ENCODE measurements at regions not wholly inside any gene's neighbourhood (a gene's known extent, or its start where the extent isn't known, plus 50 kb on each side); places are given as distances from the start of the nearest gene placed in this dataset.

GRCh38 chr5:2806176-2806575 is 54.7 kb upstream of the IRX2 start:
- WGBS: 45% methylated on average over 10 of the region's 12 CpGs

GRCh38 chr5:2805080-2805479 is 53.6 kb upstream of the IRX2 start:
- H3K9me3 ChIP-seq: no peaks in the 10 kb centered on the region
- H3K4me1 ChIP-seq (replicated peaks): no peaks in the 10 kb centered on the region
- H3K36me3 ChIP-seq: no peaks in the 10 kb centered on the region
- intact Hi-C loops (cut with DNase I): no loop called here
- DNase-seq (ENCODE audit: low spot score): no peak
- no peak overlapping the region for H3K4me3 ChIP-seq
- 87% methylated on average over 5 of the region's 5 CpGs for WGBS
- TF ChIP-seq POLR2AphosphoS5 (IDR thresholded peaks at IDR 0.05) (no peak), CTCF (IDR thresholded peaks at IDR 0.05) (no peak), POLR2A (IDR thresholded peaks at IDR 0.05) (no peak)
- no peaks in the 10 kb centered on the region for H3K27me3 ChIP-seq (replicated peaks; ENCODE audit: insufficient read depth)
- H3K27ac ChIP-seq: no peak overlapping the region

More at GRCh38 chr5:2806176-2806575, 54.7 kb upstream of the IRX2 start:
- DNase-seq (ENCODE audit: low spot score): no peak
- Histone ChIP-seq H3K4me1 (replicated peaks) (no peaks in the 10 kb centered on the region), H3K9me3 (no peaks in the 10 kb centered on the region), H3K4me3 (no peak overlapping the region), H3K36me3 (no peaks in the 10 kb centered on the region), H3K27me3 (replicated peaks; ENCODE audit: insufficient read depth) (no peaks in the 10 kb centered on the region), H3K27ac (no peak overlapping the region)
- no peak for TF ChIP-seq CTCF (IDR thresholded peaks at IDR 0.05)
- TF ChIP-seq POLR2A (IDR thresholded peaks at IDR 0.05): no peak
- no peak for TF ChIP-seq POLR2AphosphoS5 (IDR thresholded peaks at IDR 0.05)
- intact Hi-C loops (cut with DNase I): no loop called here

- Histone ChIP-seq H3K4me3 (no peak overlapping the region), H3K27me3 (replicated peaks; ENCODE audit: insufficient read depth) (no peaks in the 10 kb centered on the region), H3K36me3 (no peaks in the 10 kb centered on the region), H3K4me1 (replicated peaks) (no peaks in the 10 kb centered on the region), H3K9me3 (no peaks in the 10 kb centered on the region), H3K27ac (no peak overlapping the region)
- WGBS: 97% methylated on average over 2 of the region's 2 CpGs
- TF ChIP-seq CTCF (IDR thresholded peaks at IDR 0.05) (no peak), POLR2AphosphoS5 (IDR thresholded peaks at IDR 0.05) (no peak), POLR2A (IDR thresholded peaks at IDR 0.05) (no peak)
- intact Hi-C loops (cut with DNase I): no loop called here
- no peak for DNase-seq (ENCODE audit: low spot score)
These were observed 52.3 kb upstream of the IRX2 start for GRCh38 chr5:2803751-2804150.

- Histone ChIP-seq H3K27me3 (replicated peaks; ENCODE audit: insufficient read depth) (no peaks in the 10 kb centered on the region), H3K9me3 (no peaks in the 10 kb centered on the region), H3K36me3 (no peaks in the 10 kb centered on the region), H3K4me3 (no peak overlapping the region), H3K27ac (no peak overlapping the region), H3K4me1 (replicated peaks) (no peaks in the 10 kb centered on the region)
- DNase-seq (ENCODE audit: low spot score): no peak
- intact Hi-C loops (cut with DNase I): no loop called here
- 59% methylated on average over 10 of the region's 10 CpGs for WGBS
- TF ChIP-seq POLR2A (IDR thresholded peaks at IDR 0.05) (no peak), CTCF (IDR thresholded peaks at IDR 0.05) (no peak), POLR2AphosphoS5 (IDR thresholded peaks at IDR 0.05) (no peak)
These were observed 51.4 kb upstream of the IRX2 start for GRCh38 chr5:2802693-2803365.
